WI38 (cell line): ENCODE measurements at regions not wholly inside any gene's neighbourhood (a gene's known extent, or its start where the extent isn't known, plus 50 kb on each side); places are given as distances from the start of the nearest gene placed in this dataset.

Experiments used
- H3K4me3 ChIP-seq: 2 replicates; pipeline ENCODE4 v1.5.1; 2011; ENCODE audit warnings: low read depth, mild to moderate bottlenecking, control low read depth, low read length
- CTCF ChIP-seq: IDR thresholded peaks from 2 replicates; pipeline ENCODE4 v1.5.1; 2012; ENCODE audit warnings: low read depth, mild to moderate bottlenecking, control low read depth, low read length

GRCh38 chr3:82773207-82773606, 1011.8 kb upstream of the GBE1 start:
- TF ChIP-seq CTCF: no peak

GRCh38 chr3:82764521-82764920, 1003.1 kb upstream of the GBE1 start:
- TF ChIP-seq CTCF: no peak
- no peak overlapping the region for H3K4me3 ChIP-seq

More at GRCh38 chr3:82773207-82773606, 1011.8 kb upstream of the GBE1 start:
- H3K4me3 ChIP-seq: no peak overlapping the region

- TF ChIP-seq CTCF: no peak
- H3K4me3 ChIP-seq: no peak overlapping the region
Observed at GRCh38 chr3:82761858-82762257, 1000.4 kb upstream of the GBE1 start.

- TF ChIP-seq CTCF: no peak
Observed at GRCh38 chr3:82745544-82745943, 984.1 kb upstream of the GBE1 start.

GRCh38 chr3:82743196-82743595, 981.8 kb upstream of the GBE1 start:
- TF ChIP-seq CTCF: no peak
- H3K4me3 ChIP-seq: no peak overlapping the region

More at GRCh38 chr3:82745544-82745943, 984.1 kb upstream of the GBE1 start:
- H3K4me3 ChIP-seq: no peak overlapping the region

GRCh38 chr3:82741346-82741745, 979.9 kb upstream of the GBE1 start:
- no peak overlapping the region for H3K4me3 ChIP-seq
- TF ChIP-seq CTCF: no peak

- no peak for TF ChIP-seq CTCF
- H3K4me3 ChIP-seq: no peak overlapping the region
Observed at GRCh38 chr3:82739390-82739789, 977.9 kb upstream of the GBE1 start.
